ENCODE measurements at regions not wholly inside any gene's neighbourhood (a gene's known extent, or its start where the extent isn't known, plus 50 kb on each side); places are given as distances from the start of the nearest gene placed in this dataset.

- TF ChIP-seq CTCF (conservative IDR thresholded peaks at IDR 0.05 in 1 of 2, IDR thresholded peaks at IDR 0.05 in 1 of 2; ENCODE audit: low read depth in 1 of 2, low read length in 2 of 2) (no peak), EZH2 (IDR thresholded peaks at IDR 0.05; ENCODE audit: low read length, missing control alignments) (no peak)
These were observed 1598.8 kb downstream of the PCDH7 start for GRCh38 chr4:32318926-32319325.

Data from fibroblast of lung (primary cell).